ENCODE measurements at regions not wholly inside any gene's neighbourhood (a gene's known extent, or its start where the extent isn't known, plus 50 kb on each side); places are given as distances from the start of the nearest gene placed in this dataset.

- no peak for DNase-seq
These were observed 98.1 kb upstream of the SLITRK1 start for GRCh38 chr13:83980331-83980730.

GRCh38 chr13:83975655-83976165 is 93.4 kb upstream of the SLITRK1 start:
- no peak for DNase-seq

- DNase-seq = no peak
These were observed 76.3 kb upstream of the SLITRK1 start for GRCh38 chr13:83958531-83958930.

- no peak for DNase-seq
These were observed 72.7 kb upstream of the SLITRK1 start for GRCh38 chr13:83955011-83955410.

- DNase-seq = no peak
These were observed 71.6 kb upstream of the SLITRK1 start for GRCh38 chr13:83953916-83954315.

- no peak for DNase-seq
These were observed 68.0 kb upstream of the SLITRK1 start for GRCh38 chr13:83950293-83950692.

- no peak for DNase-seq
These were observed 61.4 kb upstream of the SLITRK1 start for GRCh38 chr13:83943530-83944279.

- no peak for DNase-seq
These were observed 59.5 kb upstream of the SLITRK1 start for GRCh38 chr13:83941701-83942335.

- no peak for DNase-seq
These were observed 58.5 kb upstream of the SLITRK1 start for GRCh38 chr13:83940742-83941141.

- DNase-seq = no peak
These were observed 55.3 kb upstream of the SLITRK1 start for GRCh38 chr13:83937579-83937978.

- no peak for DNase-seq
These were observed 53.3 kb upstream of the SLITRK1 start for GRCh38 chr13:83935566-83935965.

Data from AML-193 (cell line).